DND-41 (cell line): ENCODE measurements at regions not wholly inside any gene's neighbourhood (a gene's known extent, or its start where the extent isn't known, plus 50 kb on each side); places are given as distances from the start of the nearest gene placed in this dataset.

Experiments
- ATAC-seq: fragments of 200-7000 bp; cut with Tn5 transposase; 3 replicates; pipeline ENCODE4 v1.9.1; 2021; ENCODE audit warnings: low read depth; ENCODE audit not compliant: insufficient read depth
- DNase-seq: peaks from one replicate; pipeline ENCODE4 v3.0.0-alpha.2; 2020
- H2AFZ ChIP-seq: 2 replicates; pipeline ENCODE4 v1.6.0; 2012; ENCODE audit warnings: low read depth, low read length
- H3K27ac ChIP-seq: 2 replicates; pipeline ENCODE4 v1.5.1; 2012; ENCODE audit warnings: low read length, inconsistent platforms
- H3K27me3 ChIP-seq: fragments of 200-600 bp; sonication (generic); 2 replicates; pipeline ENCODE4 v1.6.0; 2012; ENCODE audit warnings: low read length, mild to moderate bottlenecking, inconsistent platforms; ENCODE audit not compliant: insufficient read depth, poor library complexity
- H3K36me3 ChIP-seq: 2 replicates; pipeline ENCODE4 v1.5.1; 2012; ENCODE audit warnings: low read length, inconsistent platforms; ENCODE audit not compliant: insufficient read depth
- H3K4me1 ChIP-seq: 2 replicates; pipeline ENCODE4 v1.5.1; 2012; ENCODE audit warnings: mild to moderate bottlenecking, low read length; ENCODE audit not compliant: insufficient read depth
- H3K4me2 ChIP-seq: 2 replicates; pipeline ENCODE4 v1.6.0; 2012; ENCODE audit warnings: mild to moderate bottlenecking, moderate library complexity, low read length, inconsistent platforms; ENCODE audit not compliant: insufficient read depth
- H3K4me3 ChIP-seq, 2 experiments: fragments of 200-600 bp in 1 of 2; shearing (Covaris generic) in 1 of 2; 2 replicates each; pipeline ENCODE4 v1.5.1; 2012 to 2016; ENCODE audit warnings: inconsistent platforms in 2 of 2, low read length in 2 of 2, mild to moderate bottlenecking in 2 of 2, low read depth in 1 of 2, moderate library complexity in 1 of 2
- H3K79me2 ChIP-seq: 2 replicates; pipeline ENCODE4 v1.6.0; 2012; ENCODE audit warnings: low read length, inconsistent platforms; ENCODE audit not compliant: insufficient read depth
- H3K9ac ChIP-seq: 2 replicates; pipeline ENCODE4 v1.6.0; 2012; ENCODE audit warnings: low read depth, mild to moderate bottlenecking, inconsistent platforms, low read length, moderate library complexity
- H3K9me3 ChIP-seq: 2 replicates; pipeline ENCODE4 v1.5.1; 2012; ENCODE audit warnings: low read length, moderate library complexity, mild to moderate bottlenecking, inconsistent platforms; ENCODE audit not compliant: insufficient read depth, severe bottlenecking
- H4K20me1 ChIP-seq: 2 replicates; pipeline ENCODE4 v1.6.0; 2012; ENCODE audit warnings: low read length; ENCODE audit not compliant: insufficient read depth
- CTCF ChIP-seq: IDR thresholded peaks from 2 replicates; pipeline ENCODE4 v1.5.1; 2012; ENCODE audit warnings: borderline replicate concordance, low read length, moderate library complexity, mild to moderate bottlenecking; ENCODE audit not compliant: poor library complexity, severe bottlenecking; ENCODE audit errors: extremely low read depth
- EZH2 ChIP-seq: IDR thresholded peaks from 3 replicates; pipeline ENCODE4 v1.6.1; 2012; ENCODE audit warnings: borderline replicate concordance, low read depth, mild to moderate bottlenecking, moderate library complexity, low read length, inconsistent platforms; ENCODE audit not compliant: severe bottlenecking

DNA sequence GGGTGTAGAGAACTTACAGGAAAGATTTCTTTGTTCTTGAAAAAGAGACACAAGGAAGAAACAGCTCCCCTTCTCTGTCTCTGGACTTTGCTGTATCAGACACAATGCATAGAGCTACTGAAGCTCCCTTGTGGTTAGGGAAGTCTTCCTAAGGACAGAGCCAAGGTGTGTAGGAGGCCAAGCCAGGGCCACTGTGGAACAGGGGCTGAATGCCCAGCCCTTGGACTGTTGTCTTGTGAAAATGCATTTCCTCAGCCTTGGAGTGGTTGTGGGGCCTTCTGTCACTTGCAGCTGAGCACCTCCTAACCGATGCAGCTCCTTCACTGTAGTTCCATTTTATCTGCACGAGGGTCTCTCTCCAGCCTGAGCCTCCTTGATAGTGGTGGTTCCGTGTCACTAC lies 353.4 kb downstream of the CCSER2 start:
- Histone ChIP-seq H3K9ac (no peak overlapping the region), H3K36me3 (no peaks in the 10 kb centered on the region), H2AFZ (no peak overlapping the region), H3K4me1 (no peaks in the 10 kb centered on the region), H3K27me3 (peaks cover 8% of the 10 kb centered on the region), H3K4me3 (no peak overlapping the region), H3K27ac (no peak overlapping the region), H3K79me2 (no peaks in the 10 kb centered on the region), H4K20me1 (no peaks in the 10 kb centered on the region), H3K9me3 (no peaks in the 10 kb centered on the region), H3K4me2 (no peak overlapping the region)
- DNase-seq: no peak
- TF ChIP-seq EZH2 (no peak), CTCF (no peak)
- no peak for ATAC-seq

DNA sequence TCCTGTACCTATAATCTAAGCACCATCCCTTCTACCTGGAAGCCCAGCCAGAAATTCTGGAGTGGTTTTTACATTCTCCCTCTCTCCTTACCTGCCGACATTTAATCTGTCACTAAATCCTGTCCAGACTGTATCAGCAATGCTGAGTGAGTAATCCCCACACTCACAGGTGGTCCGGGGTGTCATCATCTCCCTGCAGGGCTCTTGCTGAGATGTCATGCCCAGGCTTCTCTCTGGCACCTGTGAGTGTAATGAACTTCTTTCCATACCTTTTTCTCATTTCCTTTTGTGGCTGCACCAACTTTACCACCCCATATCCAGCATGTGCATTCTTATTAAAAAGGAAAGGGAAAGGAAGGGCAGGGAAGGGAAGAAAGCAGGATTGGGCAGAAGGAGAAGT lies 355.2 kb downstream of the CCSER2 start:
- no peak overlapping the region for H2AFZ ChIP-seq
- H3K36me3 ChIP-seq: no peaks in the 10 kb centered on the region
- H4K20me1 ChIP-seq: no peaks in the 10 kb centered on the region
- DNase-seq: no peak
- H3K4me3 ChIP-seq: no peak overlapping the region
- H3K9ac ChIP-seq: no peak overlapping the region
- no peak overlapping the region for H3K27ac ChIP-seq
- no peak for TF ChIP-seq EZH2
- no peak for TF ChIP-seq CTCF
- H3K4me1 ChIP-seq: no peaks in the 10 kb centered on the region
- ATAC-seq: no peak
- no peaks in the 10 kb centered on the region for H3K79me2 ChIP-seq
- no peak overlapping the region for H3K4me2 ChIP-seq
- no peaks in the 10 kb centered on the region for H3K9me3 ChIP-seq
- H3K27me3 ChIP-seq: peaks cover under 1% of the 10 kb centered on the region

DNA sequence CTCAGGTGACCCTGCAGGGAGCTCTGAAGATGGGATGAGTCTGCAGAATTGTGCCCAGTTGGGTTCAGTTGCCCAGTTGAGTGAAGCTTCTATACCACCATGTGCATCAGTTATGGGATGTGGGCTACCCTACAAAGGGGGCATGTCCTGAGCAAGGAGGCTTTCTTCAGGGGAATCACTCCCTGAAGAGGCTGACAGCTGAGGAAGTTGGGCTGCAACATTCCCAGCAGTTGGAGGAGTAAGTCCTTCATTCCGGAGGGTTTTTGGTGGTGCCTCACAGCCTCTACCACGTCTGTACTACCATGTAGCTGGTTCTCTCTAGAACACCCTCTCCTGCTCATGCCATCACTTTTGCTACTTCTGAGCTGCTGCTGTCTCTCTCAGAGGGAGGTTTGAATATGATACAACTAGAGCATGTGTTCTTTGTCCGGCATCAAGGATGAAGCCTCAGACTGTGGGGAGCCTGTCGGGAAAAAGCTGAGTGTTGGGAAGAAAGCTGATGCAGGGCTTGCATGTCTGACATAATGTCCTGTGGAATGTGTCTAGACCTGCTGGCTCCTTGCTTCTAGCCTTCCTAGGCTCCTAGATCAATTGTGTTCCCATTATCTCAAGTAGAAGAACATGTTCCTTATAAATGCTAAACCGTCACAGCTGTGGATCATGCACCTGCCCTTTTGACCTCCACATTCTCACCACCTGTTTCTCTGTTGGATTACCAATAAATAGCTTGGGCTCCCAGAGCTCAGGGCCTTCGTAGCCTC lies 355.8 kb downstream of the CCSER2 start:
- Histone ChIP-seq H3K4me1 (no peaks in the 10 kb centered on the region), H2AFZ (no peak overlapping the region), H3K9ac (no peak overlapping the region), H3K27ac (no peak overlapping the region), H3K4me3 (no peak overlapping the region), H3K9me3 (no peaks in the 10 kb centered on the region), H3K36me3 (no peaks in the 10 kb centered on the region), H4K20me1 (no peaks in the 10 kb centered on the region), H3K4me2 (no peak overlapping the region), H3K27me3 (no peaks in the 10 kb centered on the region), H3K79me2 (no peaks in the 10 kb centered on the region)
- no peak for ATAC-seq
- no peak for DNase-seq
- TF ChIP-seq EZH2: no peak
- no peak for TF ChIP-seq CTCF
